NAMALWA (cell line): ENCODE measurements at regions not wholly inside any gene's neighbourhood (a gene's known extent, or its start where the extent isn't known, plus 50 kb on each side); places are given as distances from the start of the nearest gene placed in this dataset.

Experiments
- DNase-seq: peaks from one replicate; pipeline ENCODE4 v3.0.0-alpha.2; 2015; ENCODE audit warnings: low spot score

DNA sequence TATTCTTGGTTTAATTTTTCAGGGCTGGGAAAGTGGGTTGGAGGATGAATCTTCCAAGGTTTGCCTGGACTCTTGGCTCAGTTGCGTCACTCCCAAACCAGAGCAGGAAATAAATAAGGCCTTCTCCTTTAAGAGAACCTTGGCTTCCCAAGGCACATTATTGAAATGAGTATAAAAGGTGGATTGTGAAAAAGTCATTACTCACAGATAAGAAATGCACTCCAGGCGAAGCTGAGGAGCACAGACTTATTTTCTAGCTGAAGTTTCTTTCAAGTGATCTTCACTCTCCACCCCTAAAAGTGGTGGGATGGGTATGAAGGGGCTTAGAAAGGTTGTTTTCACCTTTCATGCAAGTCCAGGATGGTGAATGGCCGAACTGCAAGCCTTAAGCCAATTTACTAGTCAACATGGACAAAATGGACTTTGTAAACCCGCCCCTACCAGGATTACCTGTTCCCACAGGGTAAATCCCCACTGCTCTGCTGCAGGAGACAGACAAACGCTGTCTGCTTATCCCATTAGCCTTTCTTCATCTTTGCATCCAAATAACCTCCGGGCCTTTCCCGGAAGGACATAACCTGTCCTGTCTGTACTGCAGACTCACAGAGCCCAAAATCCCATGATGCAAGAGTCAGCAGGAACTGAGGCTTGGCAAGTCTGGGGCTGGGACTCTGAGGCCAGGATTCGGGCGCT is 207.6 kb downstream of the BCL11B start:
- DNase-seq: no peak

- no peak for DNase-seq
Observed at GRCh38 chr14:99065551-99065950, 206.4 kb downstream of the BCL11B start.

DNA sequence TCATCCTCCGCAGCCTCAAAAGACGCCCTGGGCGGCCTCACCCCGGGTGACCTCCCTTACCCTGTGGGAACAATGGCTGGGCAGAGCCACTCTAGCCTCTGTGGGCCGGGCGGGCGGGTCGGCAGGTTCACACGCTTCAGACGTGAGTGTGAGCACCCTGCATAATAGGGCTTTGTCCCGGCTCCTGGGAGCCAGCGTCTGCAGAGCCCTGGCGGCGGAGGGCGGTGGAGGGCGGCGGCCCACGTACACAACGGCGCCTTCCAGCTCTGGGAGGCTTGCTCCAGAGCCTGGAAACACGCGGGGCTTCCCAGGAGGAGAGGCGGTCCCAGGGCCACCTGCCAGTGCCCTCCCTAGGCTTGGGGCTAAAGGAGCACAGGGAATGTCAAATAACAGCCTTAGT is 205.6 kb downstream of the BCL11B start:
- DNase-seq: no peak

GRCh38 chr14:99067141-99067920 is 204.7 kb downstream of the BCL11B start:
- no peak for DNase-seq

- DNase-seq: no peak
Observed at GRCh38 chr14:99067927-99068326, 204.1 kb downstream of the BCL11B start.

- DNase-seq: no peak
Observed at GRCh38 chr14:99069946-99070345, 202.1 kb downstream of the BCL11B start.

DNA sequence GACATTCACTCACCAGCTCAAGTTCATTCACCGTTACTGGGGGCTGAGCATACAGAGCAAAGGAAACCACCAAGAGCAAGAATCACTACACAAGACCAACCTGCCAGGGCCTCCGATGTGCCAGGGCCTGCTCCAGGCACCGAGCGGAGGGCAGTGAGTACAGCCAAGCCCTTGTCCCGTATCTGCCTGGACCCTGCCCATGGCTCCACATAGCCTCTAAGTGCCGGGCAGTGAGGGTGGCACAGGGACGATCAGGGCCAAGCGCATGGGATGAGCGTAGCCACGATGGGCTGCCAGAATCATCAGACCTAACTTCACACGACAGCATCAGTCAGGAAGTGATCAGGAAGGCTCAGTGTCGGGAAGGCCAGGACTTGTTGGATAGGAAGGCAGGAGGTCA is 199.6 kb downstream of the BCL11B start:
- no peak for DNase-seq

DNA sequence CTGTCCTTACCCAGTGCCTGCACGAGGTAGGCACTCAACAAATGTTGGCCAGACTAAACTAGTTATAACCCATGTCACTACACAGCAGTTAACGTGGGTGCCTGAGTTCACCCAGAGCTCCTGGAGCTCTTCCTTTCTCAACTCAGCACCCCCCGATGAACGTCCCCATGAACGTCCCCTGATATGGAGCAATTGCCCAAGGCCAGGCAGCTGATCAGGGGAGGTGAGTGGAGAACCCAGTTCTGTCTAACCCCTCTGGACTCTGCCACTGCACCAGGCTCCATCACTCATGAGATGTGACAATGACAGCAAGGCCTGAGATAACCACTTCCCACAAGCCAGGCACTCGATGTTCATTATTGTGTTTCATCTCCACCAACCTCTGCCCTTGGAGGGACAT is 199.0 kb downstream of the BCL11B start:
- no peak for DNase-seq

DNA sequence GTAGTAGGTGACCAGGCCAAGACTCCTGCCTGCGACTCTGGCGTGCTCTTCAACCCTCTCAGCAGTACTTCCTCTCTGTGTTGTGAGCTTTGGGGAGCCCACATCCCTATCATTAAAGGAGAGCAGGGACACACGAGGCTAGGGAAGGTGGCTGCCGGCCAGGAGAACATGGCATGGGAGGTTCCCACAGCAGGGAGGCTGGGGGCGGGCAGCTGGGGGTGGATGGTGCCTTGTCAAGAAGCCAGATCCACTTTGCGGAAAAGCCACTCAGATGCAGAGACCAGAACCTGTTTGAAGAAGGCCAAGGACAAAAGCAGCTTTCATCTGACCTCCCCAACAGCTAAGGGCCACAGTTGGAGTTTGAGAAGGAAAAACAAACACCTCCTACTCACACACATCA is 198.6 kb downstream of the BCL11B start:
- DNase-seq: no peak

- DNase-seq: no peak
Observed at GRCh38 chr14:99075061-99075460, 196.9 kb downstream of the BCL11B start.

GRCh38 chr14:99075771-99076375 is 196.1 kb downstream of the BCL11B start:
- DNase-seq: no peak

DNA sequence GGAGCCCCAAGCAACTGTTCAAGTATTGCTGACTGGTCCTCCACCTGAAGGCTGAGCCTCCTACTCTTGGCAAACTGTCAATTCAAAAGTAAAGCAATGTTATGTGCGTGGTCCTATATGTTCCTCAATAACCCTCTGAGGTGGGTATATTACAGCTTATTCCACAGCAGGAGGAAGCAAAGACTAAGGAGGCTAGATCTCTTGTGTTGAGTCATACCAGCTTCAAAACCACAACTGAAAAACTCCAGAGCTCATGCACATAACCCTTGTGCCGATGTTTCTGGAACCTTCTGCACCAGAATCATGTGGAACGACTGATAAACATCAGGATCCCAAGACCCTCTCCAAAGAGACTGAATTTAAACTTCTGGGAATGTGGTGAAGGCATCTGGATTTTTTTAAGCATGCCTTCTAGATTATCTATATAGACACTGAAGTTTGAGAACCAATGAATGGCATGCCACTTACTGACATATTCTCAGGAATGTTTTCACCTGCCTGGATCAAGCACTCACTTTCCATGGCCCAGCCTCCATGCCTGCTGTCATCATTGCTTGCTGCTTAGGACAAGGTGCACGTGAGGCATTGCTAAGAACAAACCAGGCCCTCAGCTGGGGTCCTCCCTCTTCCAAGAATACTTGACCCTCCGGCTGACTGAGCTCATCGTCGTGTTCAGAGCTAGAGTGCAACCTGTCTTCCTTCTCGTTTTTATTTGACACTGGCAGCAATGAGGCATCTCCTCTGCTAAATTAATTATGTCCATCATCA is 194.7 kb downstream of the BCL11B start:
- DNase-seq: no peak

DNA sequence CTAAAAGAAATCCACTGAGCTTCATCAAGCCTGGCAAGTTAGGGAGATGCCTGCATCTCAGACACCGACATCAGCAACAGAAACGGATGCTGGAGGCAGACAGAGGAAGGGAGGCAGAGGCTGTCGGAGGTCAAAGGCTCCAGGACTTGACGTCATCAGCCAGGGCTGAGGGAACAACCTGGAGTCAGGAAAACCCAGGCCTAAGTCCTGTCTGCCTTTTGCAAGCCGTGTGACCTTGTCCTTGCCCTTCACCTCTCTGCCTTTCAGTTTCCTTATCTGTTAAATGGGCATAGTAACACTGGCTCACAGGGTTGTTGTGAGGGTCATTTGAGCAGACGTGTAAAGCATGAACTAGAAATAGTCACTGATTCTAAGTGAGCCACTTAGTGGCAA is 194.2 kb downstream of the BCL11B start:
- no peak for DNase-seq

DNA sequence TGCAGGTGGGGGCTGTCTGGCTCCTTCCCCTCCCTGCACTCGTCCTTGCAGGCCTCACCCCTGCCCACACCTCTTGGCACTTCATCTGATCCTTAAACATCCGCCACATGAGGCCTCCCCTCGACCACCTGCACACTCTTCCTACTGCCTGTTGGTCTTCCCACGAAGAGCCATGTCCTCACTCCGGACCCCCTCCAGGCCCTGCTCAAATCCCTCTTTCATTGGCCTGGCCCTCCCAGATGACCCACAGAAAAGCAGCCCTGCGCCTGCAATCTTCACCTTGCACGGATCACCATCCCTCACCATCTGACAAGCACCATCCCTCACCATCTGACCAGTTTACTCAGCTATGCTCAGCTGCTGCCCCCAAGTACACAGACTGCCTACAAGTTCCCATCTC is 193.6 kb downstream of the BCL11B start:
- DNase-seq: no peak

DNA sequence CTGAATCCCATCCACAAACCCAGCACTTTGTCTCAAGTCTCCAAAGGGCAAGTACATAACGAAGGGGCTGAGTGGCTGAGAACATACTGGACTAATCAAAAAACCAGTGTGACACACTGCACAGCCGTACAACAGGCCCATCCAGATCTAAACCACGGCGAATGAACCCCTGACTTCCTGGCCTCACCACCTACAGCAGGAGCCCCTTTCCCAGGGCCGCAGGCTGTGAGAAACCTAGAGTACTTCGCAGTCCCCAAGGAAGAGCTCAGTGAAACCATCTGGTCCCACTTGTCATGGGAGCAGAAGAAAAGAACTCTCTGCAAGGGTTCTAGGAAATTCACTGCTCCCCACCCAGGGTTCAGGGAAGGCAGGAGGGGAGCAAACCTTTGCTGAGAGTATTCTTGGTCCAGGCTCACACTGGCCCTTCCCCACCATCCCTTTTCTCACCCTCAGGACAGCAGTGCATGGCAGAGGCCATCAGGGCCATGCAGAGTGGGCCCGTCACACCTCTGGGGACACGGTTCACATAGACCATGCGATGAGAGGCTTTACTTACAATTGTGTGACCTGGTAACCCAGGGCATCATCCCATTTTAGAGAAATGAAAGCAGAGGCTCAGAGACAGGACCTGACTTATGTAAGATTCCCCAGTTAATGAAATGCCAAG is 192.8 kb downstream of the BCL11B start:
- no peak for DNase-seq

- no peak for DNase-seq
Observed at GRCh38 chr14:99080306-99080705, 191.7 kb downstream of the BCL11B start.

DNA sequence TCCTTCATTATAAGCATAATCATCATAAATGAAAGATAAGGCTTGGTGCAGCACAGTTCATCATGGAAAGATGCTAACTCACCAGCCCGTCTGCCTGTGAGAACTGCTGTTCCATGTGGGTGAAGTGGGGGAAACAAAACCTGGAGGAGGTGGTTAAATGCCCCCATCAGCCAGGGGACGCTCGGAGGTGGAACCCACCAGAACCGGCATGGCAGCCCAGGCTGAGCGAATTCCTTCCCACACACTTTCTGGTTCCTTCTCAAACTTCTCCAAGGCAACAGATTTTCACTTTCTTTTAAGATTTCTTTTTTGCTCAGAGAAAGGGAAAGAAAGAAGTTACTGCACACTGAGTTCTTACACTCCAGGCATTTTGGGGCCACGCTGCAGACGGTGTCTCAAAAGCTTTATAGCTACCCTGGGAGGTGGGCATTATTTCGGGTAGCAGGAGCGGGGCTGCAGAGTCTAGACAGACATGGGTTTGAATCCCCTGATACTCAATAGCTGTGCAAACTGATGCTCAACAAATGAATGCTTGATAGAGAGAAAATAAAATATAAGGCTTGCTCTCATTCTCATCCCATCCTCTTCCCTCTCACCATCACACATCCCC is 190.7 kb downstream of the BCL11B start:
- no peak for DNase-seq

GRCh38 chr14:99081880-99082279 is 190.1 kb downstream of the BCL11B start:
- no peak for DNase-seq

DNA sequence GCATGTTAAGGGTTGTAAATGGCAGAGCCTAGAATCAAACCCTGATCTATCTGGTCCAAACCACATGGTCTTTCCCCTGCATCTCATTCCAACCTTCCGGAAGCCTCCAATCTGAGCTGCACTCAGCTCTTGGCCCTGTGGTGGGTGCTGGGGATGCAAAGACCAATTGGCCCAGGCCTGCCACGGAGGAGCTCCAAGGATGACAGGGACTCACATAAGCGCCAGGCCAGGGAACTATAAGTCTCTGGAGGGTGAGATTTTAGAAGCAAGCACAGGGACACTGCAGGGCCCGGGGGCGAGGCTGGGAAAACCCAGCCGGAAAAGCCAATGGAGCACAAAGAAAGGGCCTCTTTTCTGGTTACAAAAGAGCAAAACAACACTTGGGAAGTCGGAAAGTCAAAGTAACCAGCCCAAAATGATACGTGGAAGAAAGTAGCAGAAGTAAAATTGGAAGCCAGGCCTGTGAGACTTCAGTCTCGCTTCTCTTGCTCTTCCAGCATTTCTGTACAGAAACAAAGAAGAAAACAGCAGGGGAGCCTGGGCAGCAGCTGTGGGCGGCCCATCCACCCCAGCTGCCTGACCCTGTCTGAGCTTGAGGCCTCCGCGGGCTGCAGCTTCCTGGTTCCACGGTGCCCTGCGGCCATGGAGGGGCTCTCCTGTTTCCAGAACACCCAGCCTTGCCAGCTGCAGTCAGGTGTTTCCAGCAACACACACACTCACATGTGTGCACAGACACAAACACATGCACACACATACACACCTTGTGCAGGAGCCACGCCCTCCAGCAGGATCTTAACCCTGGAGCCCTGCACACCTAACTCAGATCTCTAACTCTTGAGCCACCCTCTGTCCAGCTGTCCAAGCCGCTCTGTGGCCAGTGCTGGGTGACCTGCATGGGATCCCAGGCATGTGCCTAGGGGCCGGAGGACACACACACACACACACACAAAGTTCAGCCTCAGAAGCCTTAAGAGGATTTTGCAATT is 178.2 kb downstream of the BCL11B start:
- no peak for DNase-seq

- DNase-seq: no peak
Observed at GRCh38 chr14:99094901-99095300, 177.1 kb downstream of the BCL11B start.
